Caco-2 (cell line): ENCODE measurements at regions not wholly inside any gene's neighbourhood (a gene's known extent, or its start where the extent isn't known, plus 50 kb on each side); places are given as distances from the start of the nearest gene placed in this dataset.

Source experiments
- BruUV-seq: library from RNA; stranded (reverse); fragments of 400-500 nt; replicated peaks from 2 replicates; lab custom pipeline; 2021; lab: Mats Ljungman, UMichigan
- CTCF ChIA-PET: fragments of 300-600 bp; sonication (Branson Sonifier 250); formaldehyde crosslinking; loops from one replicate; lab custom pipeline; 2022; ENCODE audit warnings: antibody characterized with exemption; lab: Charles Lee
- POLR2A ChIA-PET: fragments of 300-600 bp; sonication (Branson Sonifier 250); formaldehyde crosslinking; loops from one replicate; lab custom pipeline; 2022; ENCODE audit warnings: antibody characterized with exemption; lab: Charles Lee
- DNase-seq, 2 experiments: peaks; one replicate each; pipeline versions ENCODE4 v3.0.0 to v3.0.0-alpha.2; 2020 to 2022
- H3K27me3 ChIP-seq: replicated peaks from 2 replicates; pipeline ENCODE4 v1.6.0; 2011; ENCODE audit warnings: low read length; ENCODE audit not compliant: control insufficient read depth, insufficient read depth
- H3K36me3 ChIP-seq: 2 replicates; pipeline ENCODE4 v1.5.1; 2011; ENCODE audit warnings: low read length; ENCODE audit not compliant: control insufficient read depth, insufficient read depth
- H3K4me1 ChIP-seq: fragments of 250-450 bp; sonication (Bioruptor Pico); 2 replicates; pipeline ENCODE4 v1.5.1; 2020; ENCODE audit warnings: mild to moderate bottlenecking
- H3K4me3 ChIP-seq: 2 replicates; pipeline ENCODE4 v1.5.1; 2011; ENCODE audit warnings: low read depth, mild to moderate bottlenecking, control low read depth, low read length
- H3K9me3 ChIP-seq: fragments of 250-450 bp; sonication (Bioruptor Pico); 2 replicates; pipeline ENCODE4 v1.5.1; 2020; ENCODE audit warnings: mild to moderate bottlenecking, moderate library complexity
- H3K27ac Mint-ChIP-seq: one replicate; pipeline ENCODE4 v1.8.0; 2022; ENCODE audit warnings: mixed read lengths; ENCODE audit not compliant: unreplicated experiment
- H3K27me3 Mint-ChIP-seq: one replicate; pipeline ENCODE4 v1.8.0; 2022; ENCODE audit warnings: mixed read lengths; ENCODE audit not compliant: insufficient read depth, unreplicated experiment
- H3K36me3 Mint-ChIP-seq: one replicate; pipeline ENCODE4 v1.8.0; 2022; ENCODE audit warnings: mild to moderate bottlenecking, mixed read lengths; ENCODE audit not compliant: insufficient read depth, unreplicated experiment
- H3K4me1 Mint-ChIP-seq: one replicate; pipeline ENCODE4 v1.8.0; 2022; ENCODE audit warnings: low read depth, mixed read lengths; ENCODE audit not compliant: unreplicated experiment
- H3K4me3 Mint-ChIP-seq: one replicate; pipeline ENCODE4 v1.8.0; 2022; ENCODE audit warnings: mild to moderate bottlenecking, moderate library complexity, mixed read lengths; ENCODE audit not compliant: unreplicated experiment
- H3K9me3 Mint-ChIP-seq: one replicate; pipeline ENCODE4 v1.8.0; 2022; ENCODE audit warnings: mixed read lengths; ENCODE audit not compliant: unreplicated experiment
- intact Hi-C: fragments of 100-400 bp; cut with micrococcal nuclease; formaldehyde crosslinking; loops from one replicate; pipeline ENCODE4 v1.10.0; 2022; ENCODE audit not compliant: unreplicated experiment
- TF ChIP-seq, protein P1 (sequence below), 2 experiments: fragments of 200-600 bp in 1 of 2; IDR thresholded peaks; 1 replicate in 1 of 2; 2 replicates in 1 of 2; pipeline versions ENCODE4 v1.5.1 to v1.8.0; 2011 to 2022; ENCODE audit warnings: antibody characterized with exemption in 1 of 2, control low read depth in 1 of 2, inconsistent platforms in 1 of 2, low read depth in 1 of 2, low read length in 1 of 2, mild to moderate bottlenecking in 1 of 2, moderate library complexity in 1 of 2; ENCODE audit not compliant: insufficient read depth in 1 of 2, severe bottlenecking in 1 of 2, unreplicated experiment in 1 of 2

DNA sequence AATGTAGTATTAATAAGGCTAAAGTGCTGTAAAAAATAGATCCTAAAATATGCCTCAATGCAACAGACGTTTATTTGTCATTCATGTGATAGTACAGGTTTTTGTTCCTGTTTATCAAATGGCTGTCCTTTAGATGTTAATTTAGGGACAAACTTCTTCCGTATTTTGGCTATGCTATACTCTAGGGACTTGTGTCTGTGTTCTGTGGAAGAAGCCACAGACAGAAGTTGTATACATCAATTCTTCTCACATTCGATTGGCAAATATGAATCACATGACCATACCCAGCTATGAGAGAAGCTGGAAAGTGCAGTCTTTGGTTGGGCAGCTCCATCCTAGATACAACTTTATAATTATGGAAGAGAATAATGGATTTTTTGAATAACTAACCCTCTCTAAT, 232.7 kb upstream of the SNX7 start:
- no TSS peak for BruUV-seq
- no peaks in the 10 kb centered on the region for H3K4me1 ChIP-seq
- H3K27ac Mint-ChIP-seq: no peak overlapping the region
- no peaks in the 10 kb centered on the region for H3K36me3 Mint-ChIP-seq
- H3K4me3 ChIP-seq: no peak overlapping the region
- no peak overlapping the region for H3K4me3 Mint-ChIP-seq
- CTCF ChIA-PET: no interaction called here
- no peaks in the 10 kb centered on the region for H3K27me3 Mint-ChIP-seq
- H3K9me3 Mint-ChIP-seq: no peaks in the 10 kb centered on the region
- no peaks in the 10 kb centered on the region for H3K27me3 ChIP-seq
- DNase-seq: no peak
- no peaks in the 10 kb centered on the region for H3K36me3 ChIP-seq
- intact Hi-C loops: no loop called here
- POLR2A ChIA-PET: no interaction called here
- H3K9me3 ChIP-seq: no peaks in the 10 kb centered on the region
- H3K4me1 Mint-ChIP-seq: no peaks in the 10 kb centered on the region
- TF ChIP-seq, protein P1, sequence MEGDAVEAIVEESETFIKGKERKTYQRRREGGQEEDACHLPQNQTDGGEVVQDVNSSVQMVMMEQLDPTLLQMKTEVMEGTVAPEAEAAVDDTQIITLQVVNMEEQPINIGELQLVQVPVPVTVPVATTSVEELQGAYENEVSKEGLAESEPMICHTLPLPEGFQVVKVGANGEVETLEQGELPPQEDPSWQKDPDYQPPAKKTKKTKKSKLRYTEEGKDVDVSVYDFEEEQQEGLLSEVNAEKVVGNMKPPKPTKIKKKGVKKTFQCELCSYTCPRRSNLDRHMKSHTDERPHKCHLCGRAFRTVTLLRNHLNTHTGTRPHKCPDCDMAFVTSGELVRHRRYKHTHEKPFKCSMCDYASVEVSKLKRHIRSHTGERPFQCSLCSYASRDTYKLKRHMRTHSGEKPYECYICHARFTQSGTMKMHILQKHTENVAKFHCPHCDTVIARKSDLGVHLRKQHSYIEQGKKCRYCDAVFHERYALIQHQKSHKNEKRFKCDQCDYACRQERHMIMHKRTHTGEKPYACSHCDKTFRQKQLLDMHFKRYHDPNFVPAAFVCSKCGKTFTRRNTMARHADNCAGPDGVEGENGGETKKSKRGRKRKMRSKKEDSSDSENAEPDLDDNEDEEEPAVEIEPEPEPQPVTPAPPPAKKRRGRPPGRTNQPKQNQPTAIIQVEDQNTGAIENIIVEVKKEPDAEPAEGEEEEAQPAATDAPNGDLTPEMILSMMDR (IDR thresholded peaks at IDR 0.05; ENCODE audit: insufficient read depth in 1 of 2, low read depth in 1 of 2, low read length in 1 of 2, severe bottlenecking in 1 of 2, unreplicated experiment in 1 of 2): no peak

DNA sequence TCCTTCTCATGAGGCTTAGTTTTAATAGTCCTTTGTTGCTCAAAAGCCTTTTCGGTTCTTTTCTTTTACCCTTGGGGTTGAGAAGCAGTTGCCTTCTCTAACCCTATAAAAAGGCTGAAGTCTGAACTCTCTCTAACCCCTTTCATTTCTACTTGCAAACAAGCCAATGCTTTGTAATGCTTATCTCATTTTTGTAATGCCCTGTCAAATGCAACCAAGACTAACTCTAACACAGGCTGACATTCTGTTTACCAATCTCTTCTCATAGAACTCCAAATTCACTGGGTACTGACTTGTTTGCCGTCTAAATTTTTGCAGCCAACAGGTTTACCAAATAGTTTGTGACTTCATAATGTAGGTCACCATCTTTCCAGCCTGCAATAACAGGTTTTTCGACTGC, 233.9 kb upstream of the SNX7 start:
- H3K27me3 Mint-ChIP-seq: no peaks in the 10 kb centered on the region
- no peaks in the 10 kb centered on the region for H3K4me1 Mint-ChIP-seq
- H3K27ac Mint-ChIP-seq: no peak overlapping the region
- Histone ChIP-seq H3K4me3 (no peak overlapping the region), H3K4me1 (no peaks in the 10 kb centered on the region), H3K36me3 (no peaks in the 10 kb centered on the region), H3K27me3 (no peaks in the 10 kb centered on the region), H3K9me3 (no peaks in the 10 kb centered on the region)
- TF ChIP-seq, protein P1 (IDR thresholded peaks at IDR 0.05; ENCODE audit: insufficient read depth in 1 of 2, low read depth in 1 of 2, low read length in 1 of 2, severe bottlenecking in 1 of 2, unreplicated experiment in 1 of 2): no peak
- H3K4me3 Mint-ChIP-seq: no peak overlapping the region
- no peaks in the 10 kb centered on the region for H3K36me3 Mint-ChIP-seq
- H3K9me3 Mint-ChIP-seq: no peaks in the 10 kb centered on the region
- intact Hi-C loops: no loop called here
- CTCF ChIA-PET: no interaction called here
- BruUV-seq: no TSS peak
- DNase-seq: no peak
- POLR2A ChIA-PET: no interaction called here

DNA sequence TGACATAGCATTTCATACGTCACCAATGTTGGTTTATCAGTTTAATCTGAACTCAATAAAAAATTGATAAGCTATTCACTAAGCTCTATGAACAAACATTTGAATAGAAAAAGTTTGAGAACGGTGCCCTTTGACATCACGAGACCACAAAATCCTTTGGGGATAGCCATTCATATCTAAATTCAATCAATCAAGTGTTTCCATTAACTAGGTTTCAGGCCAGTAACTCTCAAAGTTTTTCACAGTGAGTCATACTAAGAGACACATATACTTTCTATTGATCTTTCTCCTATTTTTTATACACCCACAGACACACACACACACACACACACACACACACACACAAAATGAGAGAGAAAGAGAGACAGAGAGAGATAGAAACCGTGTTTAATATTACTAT, 235.4 kb upstream of the SNX7 start:
- no peaks in the 10 kb centered on the region for H3K36me3 ChIP-seq
- no peaks in the 10 kb centered on the region for H3K4me1 ChIP-seq
- TF ChIP-seq, protein P1 (IDR thresholded peaks at IDR 0.05; ENCODE audit: insufficient read depth in 1 of 2, low read depth in 1 of 2, low read length in 1 of 2, severe bottlenecking in 1 of 2, unreplicated experiment in 1 of 2): no peak
- Mint-ChIP-seq H3K4me1 (no peaks in the 10 kb centered on the region), H3K36me3 (no peaks in the 10 kb centered on the region), H3K27ac (no peak overlapping the region), H3K9me3 (no peaks in the 10 kb centered on the region), H3K4me3 (no peak overlapping the region), H3K27me3 (no peaks in the 10 kb centered on the region)
- no peak for DNase-seq
- H3K4me3 ChIP-seq: no peak overlapping the region
- no peaks in the 10 kb centered on the region for H3K27me3 ChIP-seq
- no TSS peak for BruUV-seq
- no peaks in the 10 kb centered on the region for H3K9me3 ChIP-seq
- intact Hi-C loops: no loop called here
- POLR2A ChIA-PET: no interaction called here
- CTCF ChIA-PET: no interaction called here
